ENCODE measurements at regions not wholly inside any gene's neighbourhood (a gene's known extent, or its start where the extent isn't known, plus 50 kb on each side); places are given as distances from the start of the nearest gene placed in this dataset.
"Not testable (repeated sequence)": the region's sequence is repeated elsewhere in the genome, so short reads cannot be mapped to it uniquely, and the experiment has no call there.

DNA sequence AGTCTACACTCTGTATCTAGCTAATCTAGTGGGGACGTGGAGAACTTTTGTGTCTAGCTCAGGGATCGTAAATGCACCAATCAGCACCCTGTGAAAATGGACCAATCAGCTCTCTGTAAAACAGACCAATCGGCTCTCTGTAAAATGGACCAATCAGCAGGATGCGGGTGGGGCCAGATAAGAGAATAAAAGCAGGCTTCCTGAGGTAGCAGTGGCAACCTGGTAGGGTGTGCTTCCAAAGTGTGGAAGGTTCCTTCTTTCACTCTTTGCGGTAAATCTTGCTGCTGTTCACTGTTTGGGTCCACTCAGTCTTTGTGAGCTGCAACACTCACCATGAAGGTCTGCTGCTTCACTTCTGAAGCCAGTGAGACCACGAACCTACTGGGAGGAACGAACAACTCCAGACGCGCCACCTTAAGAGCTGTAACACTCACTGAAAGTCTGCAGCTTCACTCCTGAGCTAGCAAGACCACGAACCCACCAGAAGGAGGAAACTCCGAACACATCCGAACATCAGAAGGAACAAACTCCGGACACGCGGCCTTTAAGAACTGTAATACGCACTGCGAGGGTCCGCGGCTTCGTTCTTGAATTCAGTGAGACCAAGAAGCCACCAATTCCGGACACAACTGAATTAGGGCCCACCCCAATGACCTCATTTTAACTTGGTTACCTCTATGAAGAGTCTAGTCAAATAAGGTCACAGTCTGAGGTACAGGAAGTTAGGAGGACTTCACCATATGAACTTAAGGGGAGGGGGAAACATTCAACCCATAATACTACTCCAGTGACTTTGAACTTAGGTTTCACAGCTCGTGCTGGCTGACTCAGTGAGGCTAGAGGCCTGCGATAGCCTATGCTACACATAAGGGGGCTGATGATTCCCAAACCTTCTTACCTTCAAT lies 59.8 kb upstream of the LPGAT1 start:
- H3K9me3 Mint-ChIP-seq (ENCODE audit: low read depth); H3K36me3 Mint-ChIP-seq (ENCODE audit: low read depth); H3K27me3 Mint-ChIP-seq (ENCODE audit: low read depth); DNase-seq (ENCODE audit: low spot score); H3K27ac Mint-ChIP-seq (ENCODE audit: unreplicated experiment): not testable (repeated sequence)
- Mint-ChIP-seq H3K4me1 (ENCODE audit: low read depth) (peaks cover 14% of the 10 kb centered on the region), H3K4me3 (ENCODE audit: unreplicated experiment) (peak overlapping the region; percentile 55)

DNA sequence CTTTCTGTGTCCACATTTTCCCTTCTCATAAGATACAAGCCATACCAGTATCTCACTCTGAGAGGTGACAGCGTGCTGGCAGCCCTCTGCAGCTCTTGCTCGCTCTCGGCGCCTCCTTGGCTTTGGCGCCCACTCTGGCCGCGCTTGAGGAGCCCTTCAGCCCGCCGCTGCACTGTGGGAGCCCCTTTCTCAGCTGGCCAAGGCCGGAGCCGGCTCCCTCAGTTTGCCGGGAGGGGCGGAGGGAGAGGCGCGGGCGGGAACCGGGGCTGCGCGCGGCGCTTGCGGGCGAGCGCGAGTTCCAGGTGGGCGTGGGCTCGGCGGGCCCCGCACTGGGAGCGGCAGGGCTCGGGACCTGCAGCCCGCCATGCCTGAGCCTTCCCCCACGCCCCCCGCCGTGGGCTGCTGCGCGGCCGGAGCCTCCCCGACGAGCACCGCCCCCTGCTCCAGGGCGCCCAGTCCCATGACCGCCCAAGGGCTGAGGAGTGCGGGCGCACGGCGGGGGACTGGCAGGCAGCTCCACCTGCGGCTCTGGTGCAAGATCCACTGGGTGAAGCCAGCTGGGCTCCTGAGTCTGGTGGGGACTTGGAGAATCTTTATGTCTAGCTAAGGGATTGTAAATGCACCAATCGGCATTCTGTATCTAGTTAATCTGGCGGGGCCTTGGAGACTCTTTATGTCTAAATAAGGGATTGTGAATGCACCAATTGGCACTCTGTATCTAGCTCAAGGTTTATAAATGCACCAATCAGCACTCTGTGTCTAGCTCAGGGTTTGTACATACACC lies 58.9 kb upstream of the LPGAT1 start:
- Mint-ChIP-seq H3K4me3 (ENCODE audit: unreplicated experiment) (peak overlapping the region; percentile 74), H3K4me1 (ENCODE audit: low read depth) (peaks cover 14% of the 10 kb centered on the region)
- not testable (repeated sequence) for H3K27ac Mint-ChIP-seq (ENCODE audit: unreplicated experiment); H3K27me3 Mint-ChIP-seq (ENCODE audit: low read depth); H3K9me3 Mint-ChIP-seq (ENCODE audit: low read depth); H3K36me3 Mint-ChIP-seq (ENCODE audit: low read depth); DNase-seq (ENCODE audit: low spot score)
- TF ChIP-seq, protein P1, sequence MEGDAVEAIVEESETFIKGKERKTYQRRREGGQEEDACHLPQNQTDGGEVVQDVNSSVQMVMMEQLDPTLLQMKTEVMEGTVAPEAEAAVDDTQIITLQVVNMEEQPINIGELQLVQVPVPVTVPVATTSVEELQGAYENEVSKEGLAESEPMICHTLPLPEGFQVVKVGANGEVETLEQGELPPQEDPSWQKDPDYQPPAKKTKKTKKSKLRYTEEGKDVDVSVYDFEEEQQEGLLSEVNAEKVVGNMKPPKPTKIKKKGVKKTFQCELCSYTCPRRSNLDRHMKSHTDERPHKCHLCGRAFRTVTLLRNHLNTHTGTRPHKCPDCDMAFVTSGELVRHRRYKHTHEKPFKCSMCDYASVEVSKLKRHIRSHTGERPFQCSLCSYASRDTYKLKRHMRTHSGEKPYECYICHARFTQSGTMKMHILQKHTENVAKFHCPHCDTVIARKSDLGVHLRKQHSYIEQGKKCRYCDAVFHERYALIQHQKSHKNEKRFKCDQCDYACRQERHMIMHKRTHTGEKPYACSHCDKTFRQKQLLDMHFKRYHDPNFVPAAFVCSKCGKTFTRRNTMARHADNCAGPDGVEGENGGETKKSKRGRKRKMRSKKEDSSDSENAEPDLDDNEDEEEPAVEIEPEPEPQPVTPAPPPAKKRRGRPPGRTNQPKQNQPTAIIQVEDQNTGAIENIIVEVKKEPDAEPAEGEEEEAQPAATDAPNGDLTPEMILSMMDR (IDR thresholded peaks at IDR 0.05), result peak; percentile 31

DNA sequence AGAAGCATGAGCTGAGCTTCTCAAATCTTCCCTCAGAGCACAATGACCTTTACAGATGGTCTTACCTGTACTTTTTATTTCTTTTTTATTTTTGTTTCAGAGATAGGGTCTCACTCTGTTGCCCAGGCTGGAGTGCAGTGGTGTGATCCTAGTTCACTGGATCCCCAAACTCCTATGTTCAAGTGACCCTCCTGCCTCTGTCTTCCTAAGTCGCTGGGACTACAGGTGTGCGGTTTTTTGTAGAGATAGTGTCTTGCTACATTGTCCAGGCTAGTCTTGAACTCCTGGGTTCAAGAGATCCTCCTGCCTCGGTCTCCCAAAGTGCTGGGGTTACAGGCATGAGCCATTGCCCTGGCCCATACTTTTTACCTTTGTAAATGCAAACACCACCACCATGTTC lies 56.0 kb upstream of the LPGAT1 start:
- Mint-ChIP-seq H3K4me1 (ENCODE audit: low read depth) (peaks cover 14% of the 10 kb centered on the region), H3K36me3 (ENCODE audit: low read depth) (peaks cover under 1% of the 10 kb centered on the region), H3K4me3 (ENCODE audit: unreplicated experiment) (no peak overlapping the region), H3K27me3 (ENCODE audit: low read depth) (peaks cover 2% of the 10 kb centered on the region), H3K9me3 (ENCODE audit: low read depth) (peaks cover under 1% of the 10 kb centered on the region), H3K27ac (ENCODE audit: unreplicated experiment) (no peak overlapping the region)
- DNase-seq (ENCODE audit: low spot score), result no peak
- TF ChIP-seq, protein P1 (IDR thresholded peaks at IDR 0.05), result no peak

DNA sequence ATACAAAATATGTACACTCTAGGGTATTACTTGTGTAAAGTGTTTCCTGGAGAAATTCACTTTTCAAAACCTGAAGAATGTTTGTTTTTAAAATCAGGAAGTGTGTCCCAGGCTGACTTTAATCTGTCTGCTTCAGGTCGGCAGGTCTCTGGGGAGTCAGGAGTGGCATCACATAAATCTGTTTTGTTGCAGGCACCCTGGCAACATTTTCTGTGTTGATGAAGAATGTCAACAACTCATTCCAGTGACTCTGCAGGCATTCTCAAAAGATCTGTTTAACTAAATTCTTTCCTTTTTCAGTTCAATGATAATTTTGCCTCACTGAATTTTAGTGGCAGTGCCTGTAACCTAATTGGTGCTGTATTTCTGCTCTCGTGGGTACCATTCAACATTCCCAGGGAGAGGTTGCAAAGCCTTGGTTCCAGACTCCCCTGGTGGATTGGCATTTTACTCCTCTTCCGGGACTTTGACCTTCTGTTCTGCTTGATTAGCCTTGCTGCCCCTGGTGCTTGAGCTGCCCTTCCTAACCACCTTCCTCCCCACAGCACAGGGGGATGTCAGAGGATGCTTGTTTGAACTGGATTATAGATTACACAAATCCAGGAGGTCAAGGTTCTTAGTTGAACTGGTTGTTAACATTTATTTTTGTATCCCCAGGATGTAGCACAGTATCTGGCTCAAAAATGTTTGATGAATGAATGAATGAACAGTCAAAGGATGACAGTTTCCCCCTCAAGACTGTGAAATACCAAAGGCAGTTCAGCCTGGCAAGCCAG lies 55.4 kb upstream of the LPGAT1 start:
- TF ChIP-seq, protein P1 (IDR thresholded peaks at IDR 0.05), result no peak
- peaks cover 6% of the 10 kb centered on the region for H3K9me3 Mint-ChIP-seq (ENCODE audit: low read depth)
- peaks cover 14% of the 10 kb centered on the region for H3K4me1 Mint-ChIP-seq (ENCODE audit: low read depth)
- peaks cover 2% of the 10 kb centered on the region for H3K27me3 Mint-ChIP-seq (ENCODE audit: low read depth)
- H3K36me3 Mint-ChIP-seq (ENCODE audit: low read depth), result peaks cover 2% of the 10 kb centered on the region
- no peak overlapping the region for H3K27ac Mint-ChIP-seq (ENCODE audit: unreplicated experiment)
- no peak overlapping the region for H3K4me3 Mint-ChIP-seq (ENCODE audit: unreplicated experiment)
- no peak for DNase-seq (ENCODE audit: low spot score)

DNA sequence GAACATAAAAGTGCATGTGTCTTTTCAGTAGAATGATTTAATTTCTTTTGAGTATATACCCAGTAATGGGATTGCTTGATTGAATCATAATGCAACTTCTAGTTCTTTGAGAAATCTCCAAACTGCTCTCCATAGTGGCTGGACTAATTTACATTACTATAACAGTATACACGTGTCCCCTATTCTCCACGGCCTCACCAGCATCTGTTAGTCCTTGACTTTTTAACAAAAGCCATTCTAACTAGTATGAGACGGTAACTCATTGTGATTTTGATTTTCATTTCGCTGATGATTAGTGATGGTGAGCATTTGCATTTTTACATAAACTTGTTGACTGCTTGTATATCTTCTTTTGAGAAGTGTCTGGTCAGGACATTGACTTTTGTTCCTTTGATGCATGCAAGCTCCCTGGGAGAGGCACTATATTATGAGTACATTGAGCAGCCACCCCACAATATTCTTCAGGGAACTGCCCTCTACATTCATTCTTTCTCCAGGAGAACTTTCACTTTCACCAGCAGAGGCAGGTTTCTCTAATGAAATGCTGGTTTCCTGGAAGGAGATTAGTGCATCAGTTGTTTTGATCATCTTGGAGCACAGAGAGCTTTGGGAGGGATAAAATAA lies 51.9 kb upstream of the LPGAT1 start:
- peaks cover 7% of the 10 kb centered on the region for H3K4me1 Mint-ChIP-seq (ENCODE audit: low read depth)
- H3K27me3 Mint-ChIP-seq (ENCODE audit: low read depth), result peaks cover 2% of the 10 kb centered on the region
- no peak overlapping the region for H3K4me3 Mint-ChIP-seq (ENCODE audit: unreplicated experiment)
- peaks cover 2% of the 10 kb centered on the region for H3K36me3 Mint-ChIP-seq (ENCODE audit: low read depth)
- H3K9me3 Mint-ChIP-seq (ENCODE audit: low read depth), result peaks cover 6% of the 10 kb centered on the region
- TF ChIP-seq, protein P1 (IDR thresholded peaks at IDR 0.05), result no peak
- no peak for DNase-seq (ENCODE audit: low spot score)
- no peak overlapping the region for H3K27ac Mint-ChIP-seq (ENCODE audit: unreplicated experiment)
